ENCODE measurements at regions not wholly inside any gene's neighbourhood (a gene's known extent, or its start where the extent isn't known, plus 50 kb on each side); places are given as distances from the start of the nearest gene placed in this dataset.

GRCh38 chr7:42758124-42758523, 153.7 kb downstream of the C7orf25 start:
- DNase-seq (ENCODE audit: low read depth in 2 of 2), result no peak

GRCh38 chr7:42756841-42757240, 155.0 kb downstream of the C7orf25 start:
- DNase-seq (ENCODE audit: low read depth in 2 of 2), result no peak

- DNase-seq (ENCODE audit: low read depth in 2 of 2), result no peak
Observed at GRCh38 chr7:42753811-42754363, 158.0 kb downstream of the C7orf25 start.

GRCh38 chr7:42753367-42753766, 158.5 kb downstream of the C7orf25 start:
- DNase-seq (ENCODE audit: low read depth in 2 of 2), result no peak

- no peak for DNase-seq (ENCODE audit: low read depth in 2 of 2)
Observed at GRCh38 chr7:42750172-42750571, 161.7 kb downstream of the C7orf25 start.

- DNase-seq (ENCODE audit: low read depth in 2 of 2), result no peak
Observed at GRCh38 chr7:42747044-42747443, 164.8 kb downstream of the C7orf25 start.

- DNase-seq (ENCODE audit: low read depth in 2 of 2), result no peak
Observed at GRCh38 chr7:42746214-42746613, 165.7 kb downstream of the C7orf25 start.

GRCh38 chr7:42745357-42746059, 166.4 kb downstream of the C7orf25 start:
- DNase-seq (ENCODE audit: low read depth in 2 of 2), result peak in 1 of 2 donors; percentile 4

- DNase-seq (ENCODE audit: low read depth in 2 of 2), result no peak
Observed at GRCh38 chr7:42744746-42745145, 167.1 kb downstream of the C7orf25 start.

GRCh38 chr7:42743077-42743858, 168.6 kb downstream of the C7orf25 start:
- no peak for DNase-seq (ENCODE audit: low read depth in 2 of 2)

- no peak for DNase-seq (ENCODE audit: low read depth in 2 of 2)
Observed at GRCh38 chr7:42742318-42742717, 169.6 kb downstream of the C7orf25 start.

GRCh38 chr7:42740408-42740807, 171.5 kb downstream of the C7orf25 start:
- no peak for DNase-seq (ENCODE audit: low read depth in 2 of 2)

- DNase-seq (ENCODE audit: low read depth in 2 of 2), result no peak
Observed at GRCh38 chr7:42739638-42740037, 172.2 kb downstream of the C7orf25 start.

GRCh38 chr7:42736931-42737330, 174.9 kb downstream of the C7orf25 start:
- no peak for DNase-seq (ENCODE audit: low read depth in 2 of 2)

- DNase-seq (ENCODE audit: low read depth in 2 of 2), result no peak
Observed at GRCh38 chr7:42735081-42735480, 176.8 kb downstream of the C7orf25 start.

- DNase-seq (ENCODE audit: low read depth in 2 of 2), result no peak
Observed at GRCh38 chr7:42734568-42734967, 177.3 kb downstream of the C7orf25 start.

GRCh38 chr7:42733040-42733439, 178.8 kb downstream of the C7orf25 start:
- DNase-seq (ENCODE audit: low read depth in 2 of 2), result no peak

- no peak for DNase-seq (ENCODE audit: low read depth in 2 of 2)
Observed at GRCh38 chr7:42730586-42730985, 181.3 kb downstream of the C7orf25 start.

- no peak for DNase-seq (ENCODE audit: low read depth in 2 of 2)
Observed at GRCh38 chr7:42729053-42729765, 182.7 kb downstream of the C7orf25 start.

- DNase-seq (ENCODE audit: low read depth in 2 of 2), result no peak
Observed at GRCh38 chr7:42727451-42727850, 184.4 kb downstream of the C7orf25 start.

GRCh38 chr7:42726066-42726785, 185.6 kb downstream of the C7orf25 start:
- no peak for DNase-seq (ENCODE audit: low read depth in 2 of 2)

GRCh38 chr7:42722716-42723115, 189.2 kb downstream of the C7orf25 start:
- DNase-seq (ENCODE audit: low read depth in 2 of 2), result no peak
